ENCODE measurements at regions not wholly inside any gene's neighbourhood (a gene's known extent, or its start where the extent isn't known, plus 50 kb on each side); places are given as distances from the start of the nearest gene placed in this dataset.

DNA sequence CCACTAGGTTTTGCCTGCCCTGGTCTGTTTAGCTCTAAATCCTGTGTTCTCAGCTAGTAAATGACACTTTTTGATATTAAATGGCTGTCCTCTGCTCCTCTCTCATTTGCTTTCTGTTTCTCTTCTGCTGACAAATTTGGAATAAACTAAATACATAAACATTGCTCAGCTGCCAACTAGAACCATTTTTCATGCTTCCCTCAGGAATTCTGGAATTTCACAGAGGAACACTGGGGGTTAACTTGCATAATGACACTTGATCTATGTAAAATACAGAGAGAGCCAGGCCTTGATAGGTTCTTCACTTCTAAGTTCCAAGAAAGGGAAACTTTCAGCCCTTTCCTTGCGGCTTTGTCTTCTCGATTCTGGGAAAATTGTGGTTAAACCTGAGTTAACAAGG is 450.6 kb upstream of the ST6GAL2 start:
- no peak overlapping the region for H3K27ac ChIP-seq (ENCODE audit: insufficient read length, low read depth, low read length)
- H3K4me1 ChIP-seq (ENCODE audit: insufficient read depth, low read length): no peaks in the 10 kb centered on the region
- no peaks in the 10 kb centered on the region for H4K20me1 ChIP-seq (ENCODE audit: control insufficient read depth, insufficient read depth, insufficient read length)
- H3T11ph ChIP-seq (ENCODE audit: low read length): no peak overlapping the region
- no peaks in the 10 kb centered on the region for H3K79me1 ChIP-seq (ENCODE audit: insufficient read depth, low read depth, low read length, poor library complexity, severe bottlenecking)
- H3K23me2 ChIP-seq (ENCODE audit: insufficient read length, low read depth, low read length, poor library complexity, severe bottlenecking): no peaks in the 10 kb centered on the region
- no peak overlapping the region for H2BK20ac ChIP-seq (ENCODE audit: low read depth, low read length, poor library complexity, severe bottlenecking)
- H3K9me3 Mint-ChIP-seq: peaks cover 0 to 6% of the 10 kb centered on the region in 2 experiments; a peak in 3 of 5 replicates
- no peak overlapping the region for H2AK5ac ChIP-seq (ENCODE audit: insufficient read length, low read length)
- H2AFZ ChIP-seq (ENCODE audit: low read length): no peak overlapping the region
- H3K4me1 Mint-ChIP-seq: no peaks in the 10 kb centered on the region; a peak in 2 of 4 replicates
- no CpG with 5 or more reads among the region's 2 CpGs for WGBS (ENCODE audit: extremely low coverage, insufficient read length, low lambda C conversion rate)
- no peak overlapping the region for H4K91ac ChIP-seq (ENCODE audit: insufficient read length, low read depth, low read length)
- H3K9ac ChIP-seq (ENCODE audit: extremely low read depth, insufficient read length, low read length): no peak overlapping the region
- no peak overlapping the region for H4K5ac ChIP-seq (ENCODE audit: insufficient read length, low read depth, low read length)
- H3K4ac ChIP-seq (ENCODE audit: low read depth, low read length): no peak overlapping the region
- no peak overlapping the region for H3K14ac ChIP-seq (ENCODE audit: insufficient read depth, low read length)
- H3K23ac ChIP-seq (ENCODE audit: insufficient read length, low read depth, low read length): no peak overlapping the region
- no peak overlapping the region for H3K56ac ChIP-seq (ENCODE audit: insufficient read length, low read depth, low read length)
- no peaks in the 10 kb centered on the region for H3K36me3 Mint-ChIP-seq (ENCODE audit: insufficient read depth in 1 of 3, low read depth in 3 of 3)
- H3K18ac ChIP-seq (ENCODE audit: insufficient read length, low read depth, low read length): no peak overlapping the region
- H3K27me3 ChIP-seq (ENCODE audit: insufficient read depth, low read length): no peaks in the 10 kb centered on the region
- no peak overlapping the region for H3K27ac Mint-ChIP-seq
- H3K27me3 Mint-ChIP-seq (ENCODE audit: low read depth): no peaks in the 10 kb centered on the region
- TF ChIP-seq, protein P1, sequence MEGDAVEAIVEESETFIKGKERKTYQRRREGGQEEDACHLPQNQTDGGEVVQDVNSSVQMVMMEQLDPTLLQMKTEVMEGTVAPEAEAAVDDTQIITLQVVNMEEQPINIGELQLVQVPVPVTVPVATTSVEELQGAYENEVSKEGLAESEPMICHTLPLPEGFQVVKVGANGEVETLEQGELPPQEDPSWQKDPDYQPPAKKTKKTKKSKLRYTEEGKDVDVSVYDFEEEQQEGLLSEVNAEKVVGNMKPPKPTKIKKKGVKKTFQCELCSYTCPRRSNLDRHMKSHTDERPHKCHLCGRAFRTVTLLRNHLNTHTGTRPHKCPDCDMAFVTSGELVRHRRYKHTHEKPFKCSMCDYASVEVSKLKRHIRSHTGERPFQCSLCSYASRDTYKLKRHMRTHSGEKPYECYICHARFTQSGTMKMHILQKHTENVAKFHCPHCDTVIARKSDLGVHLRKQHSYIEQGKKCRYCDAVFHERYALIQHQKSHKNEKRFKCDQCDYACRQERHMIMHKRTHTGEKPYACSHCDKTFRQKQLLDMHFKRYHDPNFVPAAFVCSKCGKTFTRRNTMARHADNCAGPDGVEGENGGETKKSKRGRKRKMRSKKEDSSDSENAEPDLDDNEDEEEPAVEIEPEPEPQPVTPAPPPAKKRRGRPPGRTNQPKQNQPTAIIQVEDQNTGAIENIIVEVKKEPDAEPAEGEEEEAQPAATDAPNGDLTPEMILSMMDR (conservative IDR thresholded peaks at IDR 0.05): no peak
- H3K79me2 ChIP-seq (ENCODE audit: insufficient read depth, low read length): no peaks in the 10 kb centered on the region
- no peak overlapping the region for H3K4me3 Mint-ChIP-seq
- no peak overlapping the region for H3K4me2 ChIP-seq (ENCODE audit: insufficient read depth, insufficient read length, low read length)
- no peak overlapping the region for H4K8ac ChIP-seq (replicated peaks; ENCODE audit: insufficient read length, low read depth, low read length)
- no peak overlapping the region for H2BK12ac ChIP-seq (ENCODE audit: insufficient read length, low read depth, low read length)
- no peak overlapping the region for H2BK120ac ChIP-seq (ENCODE audit: low read depth, low read length, poor library complexity, severe bottlenecking)
- no peak for DNase-seq
- no peaks in the 10 kb centered on the region for H3K9me3 ChIP-seq (ENCODE audit: control insufficient read depth, low read depth, low read length)
- no peak overlapping the region for H2BK5ac ChIP-seq (ENCODE audit: insufficient read length, low read length)
- H2BK15ac ChIP-seq (ENCODE audit: low read depth, low read length): no peak overlapping the region

Data from H9 (cell line).